Natural killer cell (primary cell): ENCODE measurements at regions not wholly inside any gene's neighbourhood (a gene's known extent, or its start where the extent isn't known, plus 50 kb on each side); places are given as distances from the start of the nearest gene placed in this dataset.

Experiments used
- ATAC-seq, 3 donors: fragments of 150-1000 bp in 2 of 3; fragments of 200-7000 bp in 1 of 3; cut with Tn5 transposase; 1 replicate in 1 of 3; 2 replicates in 2 of 3; pipeline ENCODE4 v1.10.0; 2021; ENCODE audit warnings: mild to moderate bottlenecking in 2 of 3, moderate library complexity in 2 of 3
- DNase-seq, 2 donors: peaks; one replicate each; pipeline versions ENCODE4 v3.0.0 to v3.0.0-alpha.2; 2013 to 2021; ENCODE audit warnings: mixed read lengths in 1 of 2
- H3K27ac ChIP-seq: one replicate; pipeline ENCODE4 v1.5.1; 2013; ENCODE audit warnings: mild to moderate bottlenecking, low read length
- H3K27me3 ChIP-seq: one replicate; pipeline ENCODE4 v1.6.1; 2013; ENCODE audit warnings: low read length; ENCODE audit not compliant: control insufficient read depth, insufficient read depth
- H3K36me3 ChIP-seq: one replicate; pipeline ENCODE4 v1.6.1; 2013; ENCODE audit warnings: low read length; ENCODE audit not compliant: control insufficient read depth, insufficient read depth
- H3K4me1 ChIP-seq: one replicate; pipeline ENCODE4 v1.6.1; 2013; ENCODE audit warnings: low read length; ENCODE audit not compliant: control insufficient read depth, insufficient read depth
- H3K4me3 ChIP-seq: one replicate; pipeline ENCODE4 v1.5.1; 2013; ENCODE audit warnings: low read length
- H3K9me3 ChIP-seq: one replicate; pipeline ENCODE4 v1.6.1; 2013; ENCODE audit warnings: low read length; ENCODE audit not compliant: control insufficient read depth, insufficient read depth
- H3K27ac Mint-ChIP-seq, 2 donors: one replicate each; pipeline ENCODE4 v1.8.0; 2022; ENCODE audit warnings: mild to moderate bottlenecking in 2 of 2, mixed read lengths in 2 of 2, moderate library complexity in 1 of 2
- H3K27me3 Mint-ChIP-seq, 2 donors: one replicate each; pipeline ENCODE4 v1.8.0; 2022; ENCODE audit warnings: low read depth in 2 of 2, mixed read lengths in 2 of 2
- H3K36me3 Mint-ChIP-seq: one replicate; pipeline ENCODE4 v1.8.0; 2022; ENCODE audit warnings: mixed read lengths
- H3K4me1 Mint-ChIP-seq, 2 donors: one replicate each; pipeline ENCODE4 v1.8.0; 2022; ENCODE audit warnings: mixed read lengths in 2 of 2
- H3K4me3 Mint-ChIP-seq: one replicate; pipeline ENCODE4 v1.8.0; 2022; ENCODE audit warnings: mild to moderate bottlenecking, moderate library complexity, mixed read lengths
- H3K9me3 Mint-ChIP-seq, 2 donors: one replicate each; pipeline ENCODE4 v1.8.0; 2022; ENCODE audit warnings: mixed read lengths in 2 of 2
- CTCF ChIP-seq: fragments of 200-600 bp; IDR thresholded peaks from one replicate; pipeline ENCODE4 v1.8.0; 2022; ENCODE audit warnings: antibody characterized with exemption
- WGBS: methylation state at CpG from one replicate; pipeline ENCODE4 v1.1.7; 2013; ENCODE audit warnings: missing lambda C conversion rate; ENCODE audit not compliant: insufficient coverage; 5-methylcytosine and 5-hydroxymethylcytosine counted together
- intact Hi-C: fragments of 100-400 bp; cut with micrococcal nuclease; formaldehyde crosslinking; loops from one replicate; pipeline ENCODE4 v1.14.2; 2022

DNA sequence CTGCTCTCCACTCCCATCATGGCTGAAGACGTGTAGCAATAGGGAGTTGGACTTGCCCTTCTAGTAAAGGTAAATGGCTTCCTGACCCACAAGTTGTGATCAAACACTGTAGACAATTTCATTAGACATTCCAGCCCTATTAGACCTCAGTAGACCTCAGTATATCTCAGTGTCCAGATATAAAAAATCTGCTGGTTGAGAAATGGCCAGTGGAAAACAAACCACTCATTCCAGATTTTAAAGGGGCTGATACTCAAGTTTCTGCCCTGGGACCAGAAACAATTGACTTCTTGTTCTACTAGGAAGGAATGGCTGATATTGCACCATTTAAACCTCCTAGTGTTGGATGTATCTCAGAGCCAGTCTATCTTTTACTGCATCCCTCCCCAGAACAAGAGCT is 613.2 kb downstream of the PDCD6IP start:
- Histone ChIP-seq H3K27me3 (no peaks in the 10 kb centered on the region), H3K36me3 (no peaks in the 10 kb centered on the region), H3K4me1 (no peaks in the 10 kb centered on the region), H3K9me3 (no peaks in the 10 kb centered on the region), H3K4me3 (no peak overlapping the region), H3K27ac (no peak overlapping the region)
- DNase-seq: no peak
- Mint-ChIP-seq H3K27me3 (no peaks in the 10 kb centered on the region), H3K36me3 (no peaks in the 10 kb centered on the region), H3K4me3 (no peak overlapping the region), H3K27ac (no peak overlapping the region), H3K4me1 (no peaks in the 10 kb centered on the region), H3K9me3 (peaks cover 0 to 3% of the 10 kb centered on the region in 2 donors)
- no peak for ATAC-seq
- intact Hi-C loops: no loop called here
- TF ChIP-seq CTCF: no peak
- WGBS: 88% methylated on average over 1 of the region's 1 CpG

- ATAC-seq: no peak
- intact Hi-C loops: no loop called here
- no peaks in the 10 kb centered on the region for H3K27me3 ChIP-seq
- no peak overlapping the region for H3K27ac Mint-ChIP-seq
- no peak overlapping the region for H3K4me3 Mint-ChIP-seq
- H3K27me3 Mint-ChIP-seq: no peaks in the 10 kb centered on the region
- no peak overlapping the region for H3K27ac ChIP-seq
- no peak for TF ChIP-seq CTCF
- no peak for DNase-seq
- peaks cover 12 to 15% of the 10 kb centered on the region in 2 donors for H3K9me3 Mint-ChIP-seq
- H3K36me3 ChIP-seq: no peaks in the 10 kb centered on the region
- H3K36me3 Mint-ChIP-seq: no peaks in the 10 kb centered on the region
- no peaks in the 10 kb centered on the region for H3K4me1 Mint-ChIP-seq
- no peaks in the 10 kb centered on the region for H3K9me3 ChIP-seq
- no peak overlapping the region for H3K4me3 ChIP-seq
- 63% methylated on average over 1 of the region's 1 CpG for WGBS
- no peaks in the 10 kb centered on the region for H3K4me1 ChIP-seq
Measured at GRCh38 chr3:34419801-34420200, 621.4 kb downstream of the PDCD6IP start.

GRCh38 chr3:34421762-34422161 is 623.3 kb downstream of the PDCD6IP start:
- Mint-ChIP-seq H3K4me1 (no peaks in the 10 kb centered on the region), H3K36me3 (no peaks in the 10 kb centered on the region), H3K27me3 (no peaks in the 10 kb centered on the region), H3K27ac (no peak overlapping the region), H3K9me3 (peaks cover 15% of the 10 kb centered on the region in 2 donors), H3K4me3 (no peak overlapping the region)
- Histone ChIP-seq H3K36me3 (no peaks in the 10 kb centered on the region), H3K27ac (no peak overlapping the region), H3K4me1 (no peaks in the 10 kb centered on the region), H3K4me3 (no peak overlapping the region), H3K9me3 (no peaks in the 10 kb centered on the region), H3K27me3 (no peaks in the 10 kb centered on the region)
- intact Hi-C loops: no loop called here
- TF ChIP-seq CTCF: no peak
- DNase-seq (no peak), ATAC-seq (no peak)
- 75% methylated on average over 1 of the region's 2 CpGs for WGBS

- WGBS: 92% methylated on average over 2 of the region's 2 CpGs
- DNase-seq: no peak
- no peak for ATAC-seq
- Histone ChIP-seq H3K4me1 (no peaks in the 10 kb centered on the region), H3K27me3 (no peaks in the 10 kb centered on the region), H3K4me3 (no peak overlapping the region), H3K27ac (no peak overlapping the region), H3K9me3 (no peaks in the 10 kb centered on the region), H3K36me3 (no peaks in the 10 kb centered on the region)
- Mint-ChIP-seq H3K4me3 (no peak overlapping the region), H3K4me1 (no peaks in the 10 kb centered on the region), H3K27me3 (no peaks in the 10 kb centered on the region), H3K27ac (no peak overlapping the region), H3K9me3 (peaks cover 5 to 12% of the 10 kb centered on the region in 2 donors), H3K36me3 (no peaks in the 10 kb centered on the region)
- intact Hi-C loops: no loop called here
- TF ChIP-seq CTCF: no peak
Measured at GRCh38 chr3:34439796-34440195, 641.4 kb downstream of the PDCD6IP start.
